Dermis microvascular lymphatic vessel endothelial cell (primary cell): ENCODE measurements at regions not wholly inside any gene's neighbourhood (a gene's known extent, or its start where the extent isn't known, plus 50 kb on each side); places are given as distances from the start of the nearest gene placed in this dataset.
A peak's percentile ranks its signal among the peaks of the same experiment; 100 is the strongest.

Experiments used
- DNase-seq, 2 donors: peaks; one replicate each; pipeline versions ENCODE4 v3.0.0 to v3.0.0-alpha.2; 2010; ENCODE audit warnings: low read depth in 2 of 2

GRCh38 chr10:25113191-25114035 lies 61.4 kb upstream of the GPR158 start:
- peak; percentile 40 to 70 for DNase-seq

- DNase-seq: no peak
Observed at GRCh38 chr10:25114036-25114411, 60.8 kb upstream of the GPR158 start.

- DNase-seq: no peak
Observed at GRCh38 chr10:25117757-25118156, 57.0 kb upstream of the GPR158 start.

GRCh38 chr10:25120188-25120587 lies 54.6 kb upstream of the GPR158 start:
- no peak for DNase-seq
